ENCODE measurements at regions not wholly inside any gene's neighbourhood (a gene's known extent, or its start where the extent isn't known, plus 50 kb on each side); places are given as distances from the start of the nearest gene placed in this dataset.

DNA sequence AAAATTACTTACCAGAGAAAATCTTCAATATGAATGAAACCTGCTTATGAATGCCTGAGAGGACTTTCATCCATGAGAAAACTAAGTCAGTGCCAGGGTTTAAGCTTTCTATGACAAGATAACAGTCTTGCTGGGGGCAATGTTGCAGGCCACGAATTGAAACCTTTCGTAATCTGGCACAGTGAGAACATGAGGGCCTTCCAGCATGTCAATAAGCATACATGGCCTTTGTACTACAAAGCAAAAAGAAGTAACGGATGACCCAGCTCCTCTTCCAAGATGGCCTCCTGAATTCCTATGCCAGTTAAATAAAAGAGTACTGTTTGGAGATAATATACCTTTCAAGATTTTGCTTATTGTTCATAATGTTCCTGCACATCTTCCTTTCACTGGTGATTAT is 270.6 kb upstream of the PHF14 start:
- TF ChIP-seq, protein P1, sequence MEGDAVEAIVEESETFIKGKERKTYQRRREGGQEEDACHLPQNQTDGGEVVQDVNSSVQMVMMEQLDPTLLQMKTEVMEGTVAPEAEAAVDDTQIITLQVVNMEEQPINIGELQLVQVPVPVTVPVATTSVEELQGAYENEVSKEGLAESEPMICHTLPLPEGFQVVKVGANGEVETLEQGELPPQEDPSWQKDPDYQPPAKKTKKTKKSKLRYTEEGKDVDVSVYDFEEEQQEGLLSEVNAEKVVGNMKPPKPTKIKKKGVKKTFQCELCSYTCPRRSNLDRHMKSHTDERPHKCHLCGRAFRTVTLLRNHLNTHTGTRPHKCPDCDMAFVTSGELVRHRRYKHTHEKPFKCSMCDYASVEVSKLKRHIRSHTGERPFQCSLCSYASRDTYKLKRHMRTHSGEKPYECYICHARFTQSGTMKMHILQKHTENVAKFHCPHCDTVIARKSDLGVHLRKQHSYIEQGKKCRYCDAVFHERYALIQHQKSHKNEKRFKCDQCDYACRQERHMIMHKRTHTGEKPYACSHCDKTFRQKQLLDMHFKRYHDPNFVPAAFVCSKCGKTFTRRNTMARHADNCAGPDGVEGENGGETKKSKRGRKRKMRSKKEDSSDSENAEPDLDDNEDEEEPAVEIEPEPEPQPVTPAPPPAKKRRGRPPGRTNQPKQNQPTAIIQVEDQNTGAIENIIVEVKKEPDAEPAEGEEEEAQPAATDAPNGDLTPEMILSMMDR (IDR thresholded peaks at IDR 0.05), result no peak
- no peak for TF ChIP-seq POLR2A (IDR thresholded peaks at IDR 0.05)
